T-cell (primary cell): ENCODE measurements at regions not wholly inside any gene's neighbourhood (a gene's known extent, or its start where the extent isn't known, plus 50 kb on each side); places are given as distances from the start of the nearest gene placed in this dataset.

Source experiments
- ATAC-seq, 4 experiments: fragments of 200-7000 bp in 3 of 4; fragments of 150-1000 bp in 1 of 4; cut with Tn5 transposase; replicated peaks in 1 of 4; 1 replicate in 3 of 4; 2 replicates in 1 of 4; pipeline ENCODE4 v1.10.0; 2021; ENCODE audit warnings: moderate library complexity in 3 of 4, mild to moderate bottlenecking in 2 of 4, moderate number of reproducible peaks in 1 of 4
- CTCF ChIA-PET, 2 donors: fragments of 300-600 bp; sonication (Branson Sonifier 250); formaldehyde crosslinking; loops; one replicate each; lab custom pipeline; 2022; ENCODE audit warnings: antibody characterized with exemption in 2 of 2; lab: Charles Lee
- POLR2A ChIA-PET, 2 donors: fragments of 300-600 bp; sonication (Branson Sonifier 250); formaldehyde crosslinking; loops; one replicate each; lab custom pipeline; 2022; ENCODE audit warnings: antibody characterized with exemption in 2 of 2; lab: Charles Lee
- DNase-seq, 35 experiments: peaks; one replicate each; pipeline versions ENCODE4 v3.0.0 to v3.0.0-alpha.2; 2013 to 2023
- H3K27ac ChIP-seq: one replicate; pipeline ENCODE4 v1.5.1; 2013; ENCODE audit warnings: low read length
- H3K27me3 ChIP-seq, 2 experiments: replicated peaks in 1 of 2; 1 replicate in 1 of 2; 2 replicates in 1 of 2; pipeline versions ENCODE4 v1.6.1 to v1.7.0; 2013; ENCODE audit warnings: low read length in 1 of 2, mixed read lengths in 1 of 2; ENCODE audit not compliant: control insufficient read depth in 2 of 2, insufficient read depth in 2 of 2; ENCODE audit errors: extremely low read depth in 1 of 2
- H3K36me3 ChIP-seq, 2 donors: 1 replicate in 1 of 2; 2 replicates in 1 of 2; pipeline versions ENCODE4 v1.6.1 to v1.7.0; 2013; ENCODE audit warnings: low read length in 1 of 2; ENCODE audit not compliant: control insufficient read depth in 2 of 2, insufficient read depth in 1 of 2; ENCODE audit errors: extremely low read depth in 1 of 2
- H3K4me1 ChIP-seq, 2 experiments: 1 replicate in 1 of 2; 2 replicates in 1 of 2; pipeline versions ENCODE4 v1.6.1 to v1.7.0; 2013; ENCODE audit warnings: low read length in 2 of 2, mixed read lengths in 1 of 2; ENCODE audit not compliant: insufficient read depth in 2 of 2, control insufficient read depth in 1 of 2; ENCODE audit errors: extremely low read depth in 1 of 2
- H3K4me3 ChIP-seq, 2 donors: 1 replicate in 1 of 2; 2 replicates in 1 of 2; pipeline versions ENCODE4 v1.5.1 to v1.7.0; 2013; ENCODE audit warnings: mild to moderate bottlenecking in 2 of 2, low read length in 1 of 2, moderate library complexity in 1 of 2; ENCODE audit not compliant: control insufficient read depth in 1 of 2; ENCODE audit errors: extremely low read depth in 1 of 2
- H3K9me3 ChIP-seq: 2 replicates; pipeline ENCODE4 v1.7.0; 2013
- H3K27ac Mint-ChIP-seq, 2 donors: one replicate each; pipeline ENCODE4 v1.8.0; 2020 to 2021; ENCODE audit warnings: mild to moderate bottlenecking in 2 of 2, mixed read lengths in 2 of 2
- H3K27me3 Mint-ChIP-seq, 2 donors: one replicate each; pipeline ENCODE4 v1.8.0; 2021 to 2022; ENCODE audit warnings: mixed read lengths in 2 of 2
- H3K36me3 Mint-ChIP-seq: one replicate; pipeline ENCODE4 v1.8.0; 2021; ENCODE audit warnings: mixed read lengths
- H3K4me1 Mint-ChIP-seq, 3 donors: one replicate each; pipeline ENCODE4 v1.8.0; 2020 to 2022; ENCODE audit warnings: mixed read lengths in 3 of 3, mild to moderate bottlenecking in 1 of 3
- H3K4me3 Mint-ChIP-seq, 3 donors: one replicate each; pipeline ENCODE4 v1.8.0; 2020 to 2022; ENCODE audit warnings: mild to moderate bottlenecking in 3 of 3, mixed read lengths in 3 of 3, moderate library complexity in 3 of 3
- H3K9me3 Mint-ChIP-seq, 3 donors: one replicate each; pipeline ENCODE4 v1.8.0; 2020 to 2022; ENCODE audit warnings: mixed read lengths in 3 of 3
- WGBS: methylation state at CpG from one replicate; pipeline ENCODE4 v1.1.5; 2013; ENCODE audit warnings: missing lambda C conversion rate; ENCODE audit not compliant: insufficient coverage; 5-methylcytosine and 5-hydroxymethylcytosine counted together

- Histone ChIP-seq H3K4me3 (no peak overlapping the region), H3K27ac (no peak overlapping the region), H3K27me3 (no peaks in the 10 kb centered on the region), H3K4me1 (no peaks in the 10 kb centered on the region), H3K36me3 (no peaks in the 10 kb centered on the region), H3K9me3 (no peaks in the 10 kb centered on the region)
- H3K4me1 Mint-ChIP-seq, result no peaks in the 10 kb centered on the region
- ATAC-seq, result no peak
- CTCF ChIA-PET, result no interaction called here
- POLR2A ChIA-PET, result no interaction called here
- peaks cover 0 to 4% (median 0%) of the 10 kb centered on the region in 3 donors for H3K9me3 Mint-ChIP-seq
- no peak overlapping the region for H3K27ac Mint-ChIP-seq
- WGBS, result no CpG with 5 or more reads among the region's 2 CpGs
- H3K36me3 Mint-ChIP-seq, result no peaks in the 10 kb centered on the region
- DNase-seq, result no peak
- no peaks in the 10 kb centered on the region for H3K27me3 Mint-ChIP-seq
- H3K4me3 Mint-ChIP-seq, result no peak overlapping the region
These were observed 563.9 kb downstream of the ADCYAP1 start for GRCh38 chr18:1468550-1468949.

- Histone ChIP-seq H3K36me3 (no peaks in the 10 kb centered on the region), H3K9me3 (no peaks in the 10 kb centered on the region), H3K27ac (no peak overlapping the region), H3K27me3 (no peaks in the 10 kb centered on the region), H3K4me1 (no peaks in the 10 kb centered on the region), H3K4me3 (no peak overlapping the region)
- ChIA-PET POLR2A (no interaction called here), CTCF (interaction anchor here in 1 of 2 donors (0.6 kb wide), 1 partner anchor 867 kb away, joined by 7 read pairs; no protein-coding TSS in a partner anchor)
- Mint-ChIP-seq H3K9me3 (no peaks in the 10 kb centered on the region), H3K4me3 (no peak overlapping the region), H3K27me3 (no peaks in the 10 kb centered on the region), H3K36me3 (no peaks in the 10 kb centered on the region), H3K27ac (no peak overlapping the region), H3K4me1 (no peaks in the 10 kb centered on the region)
- DNase-seq, result no peak
- 88% methylated on average over 4 of the region's 7 CpGs for WGBS
- ATAC-seq, result no peak
These were observed 571.2 kb downstream of the ADCYAP1 start for GRCh38 chr18:1475867-1476266.

- Histone ChIP-seq H3K4me3 (no peak overlapping the region), H3K27me3 (no peaks in the 10 kb centered on the region), H3K9me3 (no peaks in the 10 kb centered on the region), H3K27ac (no peak overlapping the region), H3K36me3 (no peaks in the 10 kb centered on the region), H3K4me1 (no peaks in the 10 kb centered on the region)
- WGBS, result no CpG with 5 or more reads among the region's 2 CpGs
- ChIA-PET CTCF (no interaction called here), POLR2A (no interaction called here)
- no peaks in the 10 kb centered on the region for H3K9me3 Mint-ChIP-seq
- DNase-seq (no peak), ATAC-seq (no peak)
- H3K27me3 Mint-ChIP-seq, result no peaks in the 10 kb centered on the region
- no peaks in the 10 kb centered on the region for H3K4me1 Mint-ChIP-seq
- no peak overlapping the region for H3K27ac Mint-ChIP-seq
- H3K4me3 Mint-ChIP-seq, result no peak overlapping the region
- H3K36me3 Mint-ChIP-seq, result no peaks in the 10 kb centered on the region
These were observed 575.6 kb downstream of the ADCYAP1 start for GRCh38 chr18:1480309-1480708.

GRCh38 chr18:1481577-1481976, 576.9 kb downstream of the ADCYAP1 start:
- Mint-ChIP-seq H3K9me3 (no peaks in the 10 kb centered on the region), H3K4me3 (no peak overlapping the region), H3K4me1 (no peaks in the 10 kb centered on the region), H3K27ac (no peak overlapping the region), H3K27me3 (no peaks in the 10 kb centered on the region), H3K36me3 (no peaks in the 10 kb centered on the region)
- Histone ChIP-seq H3K4me3 (no peak overlapping the region), H3K9me3 (no peaks in the 10 kb centered on the region), H3K36me3 (no peaks in the 10 kb centered on the region), H3K27ac (no peak overlapping the region), H3K4me1 (no peaks in the 10 kb centered on the region), H3K27me3 (no peaks in the 10 kb centered on the region)
- CTCF ChIA-PET, result no interaction called here
- ATAC-seq, result no peak
- WGBS, result no CpG with 5 or more reads among the region's 1 CpG
- DNase-seq, result no peak
- POLR2A ChIA-PET, result no interaction called here

- H3K27ac Mint-ChIP-seq, result no peak overlapping the region
- H3K4me3 ChIP-seq, result no peak overlapping the region
- no peaks in the 10 kb centered on the region for H3K36me3 Mint-ChIP-seq
- peaks cover 0 to 3% (median 3%) of the 10 kb centered on the region in 3 donors for H3K9me3 Mint-ChIP-seq
- ATAC-seq (no peak), DNase-seq (no peak)
- POLR2A ChIA-PET, result no interaction called here
- H3K4me1 ChIP-seq, result no peaks in the 10 kb centered on the region
- H3K9me3 ChIP-seq, result no peaks in the 10 kb centered on the region
- no peak overlapping the region for H3K4me3 Mint-ChIP-seq
- no peaks in the 10 kb centered on the region for H3K27me3 Mint-ChIP-seq
- CTCF ChIA-PET, result no interaction called here
- no peak overlapping the region for H3K27ac ChIP-seq
- no peaks in the 10 kb centered on the region for H3K4me1 Mint-ChIP-seq
- H3K27me3 ChIP-seq, result no peaks in the 10 kb centered on the region
- no peaks in the 10 kb centered on the region for H3K36me3 ChIP-seq
These were observed 578.7 kb downstream of the ADCYAP1 start for GRCh38 chr18:1483385-1483784.

GRCh38 chr18:1487457-1487856, 582.8 kb downstream of the ADCYAP1 start:
- ATAC-seq (no peak), DNase-seq (no peak)
- H3K27ac Mint-ChIP-seq, result no peak overlapping the region
- H3K9me3 ChIP-seq, result no peaks in the 10 kb centered on the region
- H3K36me3 Mint-ChIP-seq, result no peaks in the 10 kb centered on the region
- H3K27ac ChIP-seq, result no peak overlapping the region
- H3K4me1 ChIP-seq, result no peaks in the 10 kb centered on the region
- H3K4me3 ChIP-seq, result no peak overlapping the region
- H3K9me3 Mint-ChIP-seq, result peaks cover 3 to 12% (median 11%) of the 10 kb centered on the region in 3 donors
- POLR2A ChIA-PET, result no interaction called here
- no peaks in the 10 kb centered on the region for H3K4me1 Mint-ChIP-seq
- CTCF ChIA-PET, result no interaction called here
- no peaks in the 10 kb centered on the region for H3K27me3 ChIP-seq
- H3K36me3 ChIP-seq, result no peaks in the 10 kb centered on the region
- no peak overlapping the region for H3K4me3 Mint-ChIP-seq
- WGBS, result 90% methylated on average over 2 of the region's 2 CpGs
- H3K27me3 Mint-ChIP-seq, result no peaks in the 10 kb centered on the region

DNA sequence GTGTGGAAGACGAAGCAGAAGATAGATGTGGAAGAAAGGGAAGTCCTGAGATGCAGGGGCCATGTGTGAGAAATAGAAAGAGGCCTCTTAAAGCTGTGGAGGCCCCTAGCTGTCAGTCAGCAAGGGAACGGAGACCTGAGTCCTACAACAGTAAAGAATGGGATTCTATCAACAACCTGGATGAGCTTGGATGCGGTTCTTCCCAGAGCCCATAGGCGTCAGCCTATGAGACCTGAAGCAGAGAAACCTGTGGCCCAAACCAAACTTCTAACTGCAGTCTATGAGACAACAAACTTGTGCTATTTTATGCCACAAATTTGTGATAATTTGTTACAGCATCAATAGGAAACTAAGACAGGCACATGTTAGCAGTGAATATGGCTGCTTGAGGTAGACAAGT, 583.7 kb downstream of the ADCYAP1 start:
- Mint-ChIP-seq H3K4me1 (no peaks in the 10 kb centered on the region), H3K36me3 (no peaks in the 10 kb centered on the region), H3K27ac (no peak overlapping the region), H3K27me3 (no peaks in the 10 kb centered on the region), H3K9me3 (peaks cover 5 to 20% (median 14%) of the 10 kb centered on the region in 3 donors), H3K4me3 (no peak overlapping the region)
- POLR2A ChIA-PET, result no interaction called here
- no peaks in the 10 kb centered on the region for H3K4me1 ChIP-seq
- CTCF ChIA-PET, result no interaction called here
- DNase-seq (no peak), ATAC-seq (no peak)
- no peaks in the 10 kb centered on the region for H3K9me3 ChIP-seq
- 75% methylated on average over 1 of the region's 4 CpGs for WGBS
- H3K27me3 ChIP-seq, result no peaks in the 10 kb centered on the region
- H3K36me3 ChIP-seq, result no peaks in the 10 kb centered on the region
- no peak overlapping the region for H3K4me3 ChIP-seq
- H3K27ac ChIP-seq, result no peak overlapping the region
